ENCODE measurements at regions not wholly inside any gene's neighbourhood (a gene's known extent, or its start where the extent isn't known, plus 50 kb on each side); places are given as distances from the start of the nearest gene placed in this dataset.

- no peak for DNase-seq
Measured at GRCh38 chr2:200138391-200139124, 167.9 kb upstream of the SPATS2L start.

GRCh38 chr2:200144571-200144970 lies 161.9 kb upstream of the SPATS2L start:
- no peak for DNase-seq

DNA sequence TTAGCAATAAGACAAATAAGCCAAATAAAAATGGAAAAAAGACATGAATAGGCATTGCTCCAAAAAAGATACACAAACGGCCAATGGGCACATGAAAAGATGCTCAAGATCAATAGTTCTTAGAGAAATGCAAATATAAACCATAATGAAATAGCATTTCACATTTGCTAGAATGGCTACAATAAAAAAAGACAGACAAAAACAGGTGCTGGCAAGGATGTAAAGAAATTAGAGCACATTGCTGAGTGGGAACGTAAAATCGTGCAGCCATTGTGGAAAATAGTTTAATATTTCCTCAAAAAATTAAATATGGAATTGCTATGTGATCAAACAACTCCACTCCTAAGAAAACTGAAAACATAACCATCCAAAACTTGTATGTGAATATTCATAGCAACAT lies 160.0 kb upstream of the SPATS2L start:
- DNase-seq = no peak

- DNase-seq = no peak
Measured at GRCh38 chr2:200147371-200147770, 159.1 kb upstream of the SPATS2L start.

DNA sequence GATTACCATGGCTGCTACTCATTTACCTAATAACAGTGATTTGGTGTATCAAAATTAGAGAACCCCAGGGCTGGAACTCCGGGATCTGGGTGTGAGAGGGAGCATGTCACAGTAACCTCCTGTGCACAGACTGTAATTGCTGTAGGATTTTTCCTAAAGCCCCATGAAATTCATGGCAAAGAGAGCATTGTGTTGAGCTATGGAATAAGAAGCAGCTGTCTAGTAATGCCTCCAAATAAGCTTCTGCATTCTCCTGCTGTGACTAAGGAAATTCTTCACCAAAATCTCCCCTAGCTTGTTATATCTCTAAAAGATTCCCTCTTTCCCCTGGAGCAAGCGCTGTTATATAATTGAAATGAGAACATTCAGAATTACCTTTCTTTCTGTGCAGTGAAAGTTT lies 158.1 kb upstream of the SPATS2L start:
- DNase-seq = no peak

GRCh38 chr2:200150411-200151086 lies 155.9 kb upstream of the SPATS2L start:
- DNase-seq = no peak

GRCh38 chr2:200155652-200156051 lies 150.8 kb upstream of the SPATS2L start:
- DNase-seq = no peak

DNA sequence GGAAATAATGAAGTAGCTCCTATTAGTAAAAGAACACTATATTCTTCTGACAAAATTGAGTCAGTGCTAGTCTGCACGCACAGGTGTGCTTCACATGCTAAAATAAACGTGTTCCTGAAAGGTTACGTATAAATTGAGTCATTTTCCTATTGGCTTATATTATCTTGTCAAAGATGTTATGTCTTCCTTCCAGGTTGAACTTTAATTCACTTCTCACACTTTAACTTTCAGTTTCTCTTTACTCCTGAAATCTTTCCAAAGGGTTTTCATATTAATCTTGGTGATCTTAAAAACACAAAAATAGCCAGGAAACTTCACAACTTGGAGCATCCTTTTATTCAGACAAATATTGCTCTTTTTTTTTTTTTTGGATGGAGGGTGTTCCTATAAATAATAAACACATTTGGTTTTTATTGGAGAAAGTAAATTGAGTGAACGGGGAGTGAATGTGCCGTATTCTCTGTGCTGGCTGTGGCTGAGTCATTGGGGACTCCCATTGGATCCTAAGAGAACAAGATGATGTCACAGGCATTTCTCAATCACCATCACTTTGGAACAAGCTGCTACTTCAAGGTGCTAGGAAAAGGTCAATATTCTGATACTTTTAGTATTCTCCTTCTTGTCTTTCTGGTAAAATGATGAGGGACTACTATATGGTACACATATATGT lies 150.2 kb upstream of the SPATS2L start:
- no peak for DNase-seq

GRCh38 chr2:200158647-200159356 lies 147.7 kb upstream of the SPATS2L start:
- DNase-seq = no peak

GRCh38 chr2:200159357-200159707 lies 147.2 kb upstream of the SPATS2L start:
- no peak for DNase-seq

DNA sequence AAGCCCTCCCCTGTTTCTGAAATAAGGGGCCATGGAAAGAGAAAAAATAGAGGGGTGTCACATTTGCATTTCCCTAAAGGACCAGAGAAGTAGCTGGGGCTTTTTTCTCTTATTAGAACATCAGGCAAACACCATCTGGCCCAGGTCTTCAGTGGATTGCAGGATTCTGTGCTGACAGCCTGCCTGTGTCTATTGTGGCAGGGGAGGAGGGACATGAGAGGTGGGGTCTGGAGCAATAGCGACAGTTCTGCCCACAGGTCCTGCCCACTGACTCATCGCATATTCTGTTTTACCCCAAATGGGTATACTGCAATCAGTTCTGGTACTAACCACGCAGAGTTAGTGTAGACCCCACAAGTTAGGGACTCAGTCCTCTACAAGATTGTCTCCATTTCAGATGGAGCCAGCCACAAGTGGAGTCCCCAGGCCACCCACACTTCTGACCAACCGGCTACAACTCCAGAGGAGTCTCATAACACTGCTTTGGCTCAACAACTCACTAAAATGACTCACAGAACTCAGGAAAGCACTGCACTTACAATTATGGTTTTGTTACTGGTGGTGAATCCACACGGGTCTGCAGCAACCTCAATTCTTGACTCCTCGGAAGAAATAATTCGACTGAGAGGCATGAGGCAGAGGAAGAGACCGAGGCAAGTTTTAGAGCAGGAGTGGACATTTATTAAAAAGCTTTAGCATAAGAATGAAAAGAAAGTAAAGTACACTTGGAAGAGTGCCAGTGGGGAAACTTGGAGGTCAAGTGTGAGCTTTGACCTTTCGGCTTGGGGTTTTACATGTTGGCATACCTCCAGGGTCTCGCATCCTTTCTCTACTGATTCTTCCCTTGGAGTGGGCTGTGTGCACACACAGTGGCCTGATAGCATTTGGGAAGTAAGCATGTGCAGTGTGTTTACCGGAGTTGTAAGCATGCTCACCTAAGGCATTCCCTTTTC lies 146.4 kb upstream of the SPATS2L start:
- DNase-seq = peak; percentile 77

GRCh38 chr2:200161458-200161857 lies 145.0 kb upstream of the SPATS2L start:
- no peak for DNase-seq

- DNase-seq = no peak
Measured at GRCh38 chr2:200165687-200166086, 140.8 kb upstream of the SPATS2L start.

GRCh38 chr2:200168641-200169555 lies 137.6 kb upstream of the SPATS2L start:
- no peak for DNase-seq

DNA sequence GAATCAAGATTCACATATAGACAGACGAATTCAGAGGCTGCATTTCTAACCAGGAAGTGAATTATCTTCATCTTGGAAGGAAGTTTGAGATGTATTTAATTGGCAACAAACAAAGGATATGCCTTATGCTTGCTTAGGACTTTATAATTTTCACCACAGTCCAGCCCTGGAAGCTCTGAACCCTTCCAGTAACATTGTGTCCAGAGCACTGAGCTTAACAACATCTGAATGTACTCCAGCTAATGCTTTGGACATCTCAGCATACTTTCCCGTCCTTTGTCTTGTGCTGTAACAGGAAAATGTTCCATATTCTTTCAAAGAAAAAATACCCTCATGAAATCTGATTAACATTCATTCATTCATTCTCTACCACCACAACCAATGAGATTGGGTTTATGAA lies 136.3 kb upstream of the SPATS2L start:
- no peak for DNase-seq

- no peak for DNase-seq
Measured at GRCh38 chr2:200171731-200172482, 134.6 kb upstream of the SPATS2L start.

- DNase-seq = no peak
Measured at GRCh38 chr2:200172521-200172920, 134.0 kb upstream of the SPATS2L start.

DNA sequence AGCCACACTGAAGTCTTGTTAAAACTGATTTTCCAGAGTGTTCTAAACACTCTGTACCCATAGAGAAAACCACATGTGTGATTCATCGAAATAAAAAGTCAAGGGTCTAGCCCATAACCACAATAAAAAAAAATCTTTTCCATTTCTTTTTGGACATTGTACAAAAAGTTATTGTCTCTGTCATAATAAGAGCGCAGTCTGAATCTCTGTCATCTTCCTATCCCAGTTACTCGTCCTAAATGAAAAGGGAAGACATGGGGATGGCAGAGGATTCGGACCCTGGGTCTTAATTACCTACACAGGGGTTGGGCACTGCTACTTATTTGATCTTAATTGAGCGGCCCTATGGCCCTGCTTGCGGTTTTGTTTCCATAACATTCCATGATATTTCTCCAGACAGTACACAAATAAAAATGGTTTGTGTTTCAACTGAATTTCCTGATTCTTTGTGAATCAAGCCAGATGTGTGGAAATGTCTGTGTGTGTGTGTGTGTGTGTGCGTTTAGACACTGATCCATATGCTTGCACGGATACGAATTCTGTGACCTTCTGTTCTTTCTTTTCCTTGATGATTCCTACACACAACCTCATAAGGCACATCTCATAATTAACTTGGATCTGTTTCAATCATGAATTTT lies 133.4 kb upstream of the SPATS2L start:
- DNase-seq = peak; percentile 48

GRCh38 chr2:200173691-200174090 lies 132.8 kb upstream of the SPATS2L start:
- no peak for DNase-seq

Data from NCI-H1694 treated with DMSO at 0.1 percent for 48 hours (cell line).